ENCODE measurements at regions not wholly inside any gene's neighbourhood (a gene's known extent, or its start where the extent isn't known, plus 50 kb on each side); places are given as distances from the start of the nearest gene placed in this dataset.

DNA sequence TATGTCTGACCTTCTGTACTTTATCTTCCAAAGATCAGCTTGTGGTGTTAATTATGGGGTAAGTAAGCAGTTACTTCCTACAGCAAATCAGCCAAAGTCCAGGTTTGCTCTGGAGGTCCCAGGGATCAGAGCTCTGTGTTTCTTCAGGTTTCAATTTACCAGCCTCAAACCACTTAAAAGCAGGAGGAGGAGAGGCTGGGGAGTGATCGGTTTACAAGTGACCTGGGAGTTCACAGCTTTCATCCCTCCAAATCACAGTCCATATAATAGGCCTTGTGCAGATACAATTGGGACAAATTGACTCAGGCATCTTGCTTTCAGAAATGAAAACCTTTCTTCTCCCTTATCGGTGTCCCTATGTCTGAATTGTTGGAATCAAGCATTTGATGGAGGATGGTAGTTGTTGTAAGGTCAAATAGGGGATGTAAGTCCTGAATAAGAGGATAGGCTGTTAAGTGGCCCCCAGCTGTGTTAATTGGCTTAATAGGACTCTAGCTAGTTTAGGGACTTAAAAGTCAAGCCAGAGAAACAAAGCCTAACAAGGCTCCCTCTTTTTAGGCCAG is 188.0 kb upstream of the NT5C1B start (continued):
- TF ChIP-seq, protein P1, sequence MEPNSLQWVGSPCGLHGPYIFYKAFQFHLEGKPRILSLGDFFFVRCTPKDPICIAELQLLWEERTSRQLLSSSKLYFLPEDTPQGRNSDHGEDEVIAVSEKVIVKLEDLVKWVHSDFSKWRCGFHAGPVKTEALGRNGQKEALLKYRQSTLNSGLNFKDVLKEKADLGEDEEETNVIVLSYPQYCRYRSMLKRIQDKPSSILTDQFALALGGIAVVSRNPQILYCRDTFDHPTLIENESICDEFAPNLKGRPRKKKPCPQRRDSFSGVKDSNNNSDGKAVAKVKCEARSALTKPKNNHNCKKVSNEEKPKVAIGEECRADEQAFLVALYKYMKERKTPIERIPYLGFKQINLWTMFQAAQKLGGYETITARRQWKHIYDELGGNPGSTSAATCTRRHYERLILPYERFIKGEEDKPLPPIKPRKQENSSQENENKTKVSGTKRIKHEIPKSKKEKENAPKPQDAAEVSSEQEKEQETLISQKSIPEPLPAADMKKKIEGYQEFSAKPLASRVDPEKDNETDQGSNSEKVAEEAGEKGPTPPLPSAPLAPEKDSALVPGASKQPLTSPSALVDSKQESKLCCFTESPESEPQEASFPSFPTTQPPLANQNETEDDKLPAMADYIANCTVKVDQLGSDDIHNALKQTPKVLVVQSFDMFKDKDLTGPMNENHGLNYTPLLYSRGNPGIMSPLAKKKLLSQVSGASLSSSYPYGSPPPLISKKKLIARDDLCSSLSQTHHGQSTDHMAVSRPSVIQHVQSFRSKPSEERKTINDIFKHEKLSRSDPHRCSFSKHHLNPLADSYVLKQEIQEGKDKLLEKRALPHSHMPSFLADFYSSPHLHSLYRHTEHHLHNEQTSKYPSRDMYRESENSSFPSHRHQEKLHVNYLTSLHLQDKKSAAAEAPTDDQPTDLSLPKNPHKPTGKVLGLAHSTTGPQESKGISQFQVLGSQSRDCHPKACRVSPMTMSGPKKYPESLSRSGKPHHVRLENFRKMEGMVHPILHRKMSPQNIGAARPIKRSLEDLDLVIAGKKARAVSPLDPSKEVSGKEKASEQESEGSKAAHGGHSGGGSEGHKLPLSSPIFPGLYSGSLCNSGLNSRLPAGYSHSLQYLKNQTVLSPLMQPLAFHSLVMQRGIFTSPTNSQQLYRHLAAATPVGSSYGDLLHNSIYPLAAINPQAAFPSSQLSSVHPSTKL (CRISPR knock-in tag; IDR thresholded peaks at IDR 0.05) = peak; percentile 79
- TF ChIP-seq HDAC2 (CRISPR knock-in tag; IDR thresholded peaks at IDR 0.05) = peak; percentile 84; the same call in 1 of the 2 replicates
- 0 out of 2 replicates have a peak, but pooled peaks have one; percentile 59 for TF ChIP-seq ZNF205 (CRISPR knock-in tag; IDR thresholded peaks at IDR 0.05)
- TF ChIP-seq RXRA (CRISPR knock-in tag; IDR thresholded peaks at IDR 0.05) = peak; percentile 75; the same call in 1 of the 2 replicates
- TF ChIP-seq ZNF557 (CRISPR knock-in tag; IDR thresholded peaks at IDR 0.05) = no peak
- TF ChIP-seq HMG20A (CRISPR knock-in tag; IDR thresholded peaks at IDR 0.05; ENCODE audit: borderline replicate concordance) = peak; percentile 71; the same call in 1 of the 2 replicates
- 0 out of 2 replicates have a peak, but pooled peaks have one; percentile 22 for TF ChIP-seq IRF2 (CRISPR knock-in tag; IDR thresholded peaks at IDR 0.05)
- TF ChIP-seq ISL2 (CRISPR knock-in tag; IDR thresholded peaks at IDR 0.05) = peak; percentile 91
- peak; percentile 25; the same call in 1 of the 2 replicates for TF ChIP-seq NR2C2 (CRISPR knock-in tag; IDR thresholded peaks at IDR 0.05; ENCODE audit: borderline replicate concordance)
- peak; percentile 70; the same call in 1 of the 2 replicates for TF ChIP-seq PHF21A (CRISPR knock-in tag; IDR thresholded peaks at IDR 0.05)
- TF ChIP-seq, protein P2, sequence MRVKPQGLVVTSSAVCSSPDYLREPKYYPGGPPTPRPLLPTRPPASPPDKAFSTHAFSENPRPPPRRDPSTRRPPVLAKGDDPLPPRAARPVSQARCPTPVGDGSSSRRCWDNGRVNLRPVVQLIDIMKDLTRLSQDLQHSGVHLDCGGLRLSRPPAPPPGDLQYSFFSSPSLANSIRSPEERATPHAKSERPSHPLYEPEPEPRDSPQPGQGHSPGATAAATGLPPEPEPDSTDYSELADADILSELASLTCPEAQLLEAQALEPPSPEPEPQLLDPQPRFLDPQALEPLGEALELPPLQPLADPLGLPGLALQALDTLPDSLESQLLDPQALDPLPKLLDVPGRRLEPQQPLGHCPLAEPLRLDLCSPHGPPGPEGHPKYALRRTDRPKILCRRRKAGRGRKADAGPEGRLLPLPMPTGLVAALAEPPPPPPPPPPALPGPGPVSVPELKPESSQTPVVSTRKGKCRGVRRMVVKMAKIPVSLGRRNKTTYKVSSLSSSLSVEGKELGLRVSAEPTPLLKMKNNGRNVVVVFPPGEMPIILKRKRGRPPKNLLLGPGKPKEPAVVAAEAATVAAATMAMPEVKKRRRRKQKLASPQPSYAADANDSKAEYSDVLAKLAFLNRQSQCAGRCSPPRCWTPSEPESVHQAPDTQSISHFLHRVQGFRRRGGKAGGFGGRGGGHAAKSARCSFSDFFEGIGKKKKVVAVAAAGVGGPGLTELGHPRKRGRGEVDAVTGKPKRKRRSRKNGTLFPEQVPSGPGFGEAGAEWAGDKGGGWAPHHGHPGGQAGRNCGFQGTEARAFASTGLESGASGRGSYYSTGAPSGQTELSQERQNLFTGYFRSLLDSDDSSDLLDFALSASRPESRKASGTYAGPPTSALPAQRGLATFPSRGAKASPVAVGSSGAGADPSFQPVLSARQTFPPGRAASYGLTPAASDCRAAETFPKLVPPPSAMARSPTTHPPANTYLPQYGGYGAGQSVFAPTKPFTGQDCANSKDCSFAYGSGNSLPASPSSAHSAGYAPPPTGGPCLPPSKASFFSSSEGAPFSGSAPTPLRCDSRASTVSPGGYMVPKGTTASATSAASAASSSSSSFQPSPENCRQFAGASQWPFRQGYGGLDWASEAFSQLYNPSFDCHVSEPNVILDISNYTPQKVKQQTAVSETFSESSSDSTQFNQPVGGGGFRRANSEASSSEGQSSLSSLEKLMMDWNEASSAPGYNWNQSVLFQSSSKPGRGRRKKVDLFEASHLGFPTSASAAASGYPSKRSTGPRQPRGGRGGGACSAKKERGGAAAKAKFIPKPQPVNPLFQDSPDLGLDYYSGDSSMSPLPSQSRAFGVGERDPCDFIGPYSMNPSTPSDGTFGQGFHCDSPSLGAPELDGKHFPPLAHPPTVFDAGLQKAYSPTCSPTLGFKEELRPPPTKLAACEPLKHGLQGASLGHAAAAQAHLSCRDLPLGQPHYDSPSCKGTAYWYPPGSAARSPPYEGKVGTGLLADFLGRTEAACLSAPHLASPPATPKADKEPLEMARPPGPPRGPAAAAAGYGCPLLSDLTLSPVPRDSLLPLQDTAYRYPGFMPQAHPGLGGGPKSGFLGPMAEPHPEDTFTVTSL (CRISPR knock-in tag; IDR thresholded peaks at IDR 0.05; ENCODE audit: borderline replicate concordance) = peak; percentile 72; the same call in 1 of the 2 replicates
- peak; percentile 50; the same call in 1 of the 2 replicates for TF ChIP-seq ZBTB7B (CRISPR knock-in tag; IDR thresholded peaks at IDR 0.05)
- TF ChIP-seq TCF7 (IDR thresholded peaks at IDR 0.05; ENCODE audit: low read depth) = peak; percentile 89
- TF ChIP-seq KMT2B (CRISPR knock-in tag; IDR thresholded peaks at IDR 0.05) = no peak
- peak; percentile 89 for TF ChIP-seq SP5 (CRISPR knock-in tag; IDR thresholded peaks at IDR 0.05; ENCODE audit: borderline replicate concordance, low read depth)
- TF ChIP-seq, protein P3, sequence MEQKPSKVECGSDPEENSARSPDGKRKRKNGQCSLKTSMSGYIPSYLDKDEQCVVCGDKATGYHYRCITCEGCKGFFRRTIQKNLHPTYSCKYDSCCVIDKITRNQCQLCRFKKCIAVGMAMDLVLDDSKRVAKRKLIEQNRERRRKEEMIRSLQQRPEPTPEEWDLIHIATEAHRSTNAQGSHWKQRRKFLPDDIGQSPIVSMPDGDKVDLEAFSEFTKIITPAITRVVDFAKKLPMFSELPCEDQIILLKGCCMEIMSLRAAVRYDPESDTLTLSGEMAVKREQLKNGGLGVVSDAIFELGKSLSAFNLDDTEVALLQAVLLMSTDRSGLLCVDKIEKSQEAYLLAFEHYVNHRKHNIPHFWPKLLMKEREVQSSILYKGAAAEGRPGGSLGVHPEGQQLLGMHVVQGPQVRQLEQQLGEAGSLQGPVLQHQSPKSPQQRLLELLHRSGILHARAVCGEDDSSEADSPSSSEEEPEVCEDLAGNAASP (CRISPR knock-in tag; IDR thresholded peaks at IDR 0.05; ENCODE audit: borderline replicate concordance) = 0 out of 2 replicates have a peak, but pooled peaks have one; percentile 51
- TF ChIP-seq HDAC1 (CRISPR knock-in tag; IDR thresholded peaks at IDR 0.05) = peak; percentile 57; the same call in 1 of the 2 replicates
- TF ChIP-seq SOX6 (IDR thresholded peaks at IDR 0.05) = no peak
- TF ChIP-seq SOX6 (CRISPR knock-in tag; IDR thresholded peaks at IDR 0.05) = peak; percentile 70
- peak; percentile 79; the same call in 1 of the 2 replicates for TF ChIP-seq NFIC (IDR thresholded peaks at IDR 0.05; ENCODE audit: low read length)
- TF ChIP-seq RFX3 (CRISPR knock-in tag; IDR thresholded peaks at IDR 0.05) = no peak
- TF ChIP-seq RXRB (CRISPR knock-in tag; IDR thresholded peaks at IDR 0.05; ENCODE audit: borderline replicate concordance) = 0 out of 2 replicates have a peak, but pooled peaks have one; percentile 19
